Esophagus squamous epithelium (tissue), 5 donors: ENCODE measurements at regions not wholly inside any gene's neighbourhood (a gene's known extent, or its start where the extent isn't known, plus 50 kb on each side); places are given as distances from the start of the nearest gene placed in this dataset.
"Not testable (repeated sequence)": the region's sequence is repeated elsewhere in the genome, so short reads cannot be mapped to it uniquely, and the experiment has no call there.

Experiments used
- DNase-seq: peaks from one replicate; lab custom pipeline; 2025; lab: John Stamatoyannopoulos, UW
- H3K27ac ChIP-seq, 4 donors: fragments of 200-600 bp; sonication (generic); one replicate each; pipeline ENCODE4 v1.5.1; 2016 to 2019; ENCODE audit warnings: mild to moderate bottlenecking in 1 of 4
- H3K27me3 ChIP-seq, 4 donors: fragments of 200-600 bp; sonication (generic); 1 replicate in 3 of 4; 2 replicates in 1 of 4; pipeline versions ENCODE4 v1.5.1 to v1.6.0; 2017 to 2021; ENCODE audit warnings: antibody characterized with exemption in 1 of 4
- H3K36me3 ChIP-seq, 3 donors: fragments of 200-600 bp; sonication (generic); one replicate each; pipeline ENCODE4 v1.5.1; 2016 to 2019
- H3K4me1 ChIP-seq, 3 donors: fragments of 200-600 bp; sonication (generic); one replicate each; pipeline ENCODE4 v1.5.1; 2017 to 2019
- H3K4me3 ChIP-seq, 4 donors: fragments of 200-600 bp; sonication (generic); 1 replicate in 3 of 4; 2 replicates in 1 of 4; pipeline ENCODE4 v1.5.1; 2016 to 2019; ENCODE audit warnings: mild to moderate bottlenecking in 2 of 4, moderate library complexity in 1 of 4
- H3K9me3 ChIP-seq, 3 donors: fragments of 200-600 bp; sonication (generic); one replicate each; pipeline ENCODE4 v1.5.1; 2016 to 2019
- CTCF ChIP-seq, 6 experiments: fragments of 450-650 bp in 4 of 6; fragments of 200-600 bp in 2 of 6; sonication (generic) in 2 of 6; IDR thresholded peaks; one replicate each; pipeline ENCODE4 v1.5.1; 2016 to 2019; ENCODE audit warnings: antibody characterized with exemption in 6 of 6, mild to moderate bottlenecking in 4 of 6, moderate library complexity in 4 of 6
- POLR2A ChIP-seq, 4 donors: fragments of 450-650 bp; IDR thresholded peaks; one replicate each; pipeline ENCODE4 v1.6.1; 2017; ENCODE audit warnings: antibody characterized with exemption in 4 of 4, mild to moderate bottlenecking in 4 of 4, moderate library complexity in 3 of 4
- WGBS, 2 donors: methylation state at CpG; one replicate each; pipeline ENCODE4 v1.1.5; 2018; 5-methylcytosine and 5-hydroxymethylcytosine counted together
- intact Hi-C: fragments of 100-400 bp; cut with DNase I; formaldehyde crosslinking; loops from one replicate; pipeline ENCODE4 v1.15.0; 2022
- donor health status: DM: yes; HTN: yes; CAD: no.

- Histone ChIP-seq H3K4me1 (no peaks in the 10 kb centered on the region), H3K27ac (no peak overlapping the region), H3K9me3 (no peaks in the 10 kb centered on the region), H3K36me3 (no peaks in the 10 kb centered on the region), H3K4me3 (no peak overlapping the region), H3K27me3 (no peaks in the 10 kb centered on the region)
- no peak for DNase-seq
- intact Hi-C loops: no loop called here
- TF ChIP-seq POLR2A (IDR thresholded peaks at IDR 0.05) (no peak), CTCF (IDR thresholded peaks at IDR 0.05) (no peak)
- WGBS, 2 donors: 75 to 80% methylated on average over 1 of the region's 1 CpG
Observed at GRCh38 chr3:166630190-166630589, 749.9 kb downstream of the ZBBX start.

GRCh38 chr3:166613365-166613764, 766.7 kb downstream of the ZBBX start:
- H3K4me3 ChIP-seq: no peak overlapping the region
- WGBS, 2 donors: 36 to 75% methylated on average over 1 of the region's 1 CpG

GRCh38 chr3:166612761-166613160, 767.3 kb downstream of the ZBBX start:
- H3K4me1 ChIP-seq, H3K27ac ChIP-seq, intact Hi-C loops, DNase-seq, H3K36me3 ChIP-seq, H3K27me3 ChIP-seq, H3K4me3 ChIP-seq, H3K9me3 ChIP-seq: not testable (repeated sequence)
- 27 to 53% methylated on average over 2 of the region's 2 CpGs for WGBS, 2 donors

More at GRCh38 chr3:166613365-166613764, 766.7 kb downstream of the ZBBX start:
- intact Hi-C loops: no loop called here
- Histone ChIP-seq H3K27ac (no peak overlapping the region), H3K36me3 (no peaks in the 10 kb centered on the region), H3K27me3 (no peaks in the 10 kb centered on the region), H3K4me1 (no peaks in the 10 kb centered on the region), H3K9me3 (peaks cover 0 to 10% (median 0%) of the 10 kb centered on the region in 3 donors)
- no peak for DNase-seq
- no peak for TF ChIP-seq CTCF (IDR thresholded peaks at IDR 0.05)
- no peak for TF ChIP-seq POLR2A (IDR thresholded peaks at IDR 0.05)

- intact Hi-C loops: no loop called here
- Histone ChIP-seq H3K9me3 (no peaks in the 10 kb centered on the region), H3K27ac (no peak overlapping the region), H3K4me1 (no peaks in the 10 kb centered on the region), H3K27me3 (no peaks in the 10 kb centered on the region), H3K36me3 (no peaks in the 10 kb centered on the region), H3K4me3 (no peak overlapping the region)
- no peak for DNase-seq
- TF ChIP-seq POLR2A (IDR thresholded peaks at IDR 0.05): no peak
- no peak for TF ChIP-seq CTCF (IDR thresholded peaks at IDR 0.05)
- WGBS, 2 donors: 56 to 59% methylated on average over 1 of the region's 1 CpG
Observed at GRCh38 chr3:166607933-166608521, 770.8 kb upstream of the BCHE start.

GRCh38 chr3:166606988-166607387, 769.8 kb upstream of the BCHE start:
- H3K36me3 ChIP-seq: no peaks in the 10 kb centered on the region
- H3K27me3 ChIP-seq: no peaks in the 10 kb centered on the region
- no peak overlapping the region for H3K27ac ChIP-seq
- intact Hi-C loops: no loop called here
- no peak overlapping the region for H3K4me3 ChIP-seq
- no peaks in the 10 kb centered on the region for H3K9me3 ChIP-seq
- DNase-seq: no peak
- no peak for TF ChIP-seq POLR2A (IDR thresholded peaks at IDR 0.05)
- no peak for TF ChIP-seq CTCF (IDR thresholded peaks at IDR 0.05)
- no peaks in the 10 kb centered on the region for H3K4me1 ChIP-seq

- Histone ChIP-seq H3K27me3 (no peaks in the 10 kb centered on the region), H3K4me1 (no peaks in the 10 kb centered on the region), H3K9me3 (no peaks in the 10 kb centered on the region), H3K27ac (no peak overlapping the region), H3K36me3 (no peaks in the 10 kb centered on the region), H3K4me3 (no peak overlapping the region)
- TF ChIP-seq CTCF (IDR thresholded peaks at IDR 0.05): no peak
- no peak for TF ChIP-seq POLR2A (IDR thresholded peaks at IDR 0.05)
- no peak for DNase-seq
- 72 to 75% methylated on average over 1 of the region's 1 CpG for WGBS, 2 donors
- intact Hi-C loops: no loop called here
Observed at GRCh38 chr3:166593776-166594175, 756.6 kb upstream of the BCHE start.
